Brain microvascular endothelial cell (primary cell): ENCODE measurements at regions not wholly inside any gene's neighbourhood (a gene's known extent, or its start where the extent isn't known, plus 50 kb on each side); places are given as distances from the start of the nearest gene placed in this dataset.
"Not testable (repeated sequence)": the region's sequence is repeated elsewhere in the genome, so short reads cannot be mapped to it uniquely, and the experiment has no call there.

Source experiments
- DNase-seq: peaks from one replicate; pipeline ENCODE4 v3.0.0-alpha.2; 2020
- H3K27ac ChIP-seq: fragments of 250-450 bp; sonication (Bioruptor Pico); 2 replicates; pipeline ENCODE4 v1.5.1; 2020; ENCODE audit warnings: mild to moderate bottlenecking, moderate library complexity
- H3K27me3 ChIP-seq: fragments of 250-450 bp; sonication (Bioruptor Pico); replicated peaks from 2 replicates; pipeline ENCODE4 v1.5.1; 2020; ENCODE audit warnings: mild to moderate bottlenecking
- H3K36me3 ChIP-seq: fragments of 250-450 bp; sonication (Bioruptor Pico); replicated peaks from 2 replicates; pipeline ENCODE4 v1.5.1; 2020; ENCODE audit warnings: mild to moderate bottlenecking
- H3K4me3 ChIP-seq: 2 replicates; pipeline ENCODE4 v1.5.1; 2011; ENCODE audit warnings: low read depth, mild to moderate bottlenecking, control low read depth, low read length, moderate library complexity
- in situ Hi-C: cut with HindIII; loops from 2 replicates; pipeline ENCODE4 v1.10.0; 2017; ENCODE audit warnings: low sequenced_read_pairs, low pct_ligation_motif_present
- TF ChIP-seq, protein P1 (sequence below): IDR thresholded peaks from 2 replicates; pipeline ENCODE4 v1.5.1; 2011; ENCODE audit warnings: low read depth, mild to moderate bottlenecking, moderate library complexity, low read length, control low read depth, inconsistent platforms; ENCODE audit errors: missing control alignments

DNA sequence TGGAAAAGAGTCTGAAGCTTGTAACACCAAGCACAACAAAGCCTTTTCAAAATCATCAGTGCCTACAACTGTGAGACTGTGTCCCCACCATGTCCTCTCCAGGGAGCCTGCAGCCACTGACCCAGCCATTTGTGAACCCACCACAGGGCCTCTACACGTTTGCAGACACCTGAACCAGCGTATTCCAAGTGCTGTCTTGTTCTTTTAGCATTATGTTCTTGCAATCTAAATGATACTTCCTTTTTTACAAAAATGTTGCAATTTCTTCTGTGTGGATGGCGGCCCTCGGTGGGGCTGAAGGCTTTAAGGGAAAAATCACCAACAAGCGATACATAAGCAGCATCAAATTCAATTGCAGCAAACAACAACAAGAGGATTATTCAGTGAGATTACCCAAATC, 403.2 kb upstream of the MGMT start:
- TF ChIP-seq, protein P1, sequence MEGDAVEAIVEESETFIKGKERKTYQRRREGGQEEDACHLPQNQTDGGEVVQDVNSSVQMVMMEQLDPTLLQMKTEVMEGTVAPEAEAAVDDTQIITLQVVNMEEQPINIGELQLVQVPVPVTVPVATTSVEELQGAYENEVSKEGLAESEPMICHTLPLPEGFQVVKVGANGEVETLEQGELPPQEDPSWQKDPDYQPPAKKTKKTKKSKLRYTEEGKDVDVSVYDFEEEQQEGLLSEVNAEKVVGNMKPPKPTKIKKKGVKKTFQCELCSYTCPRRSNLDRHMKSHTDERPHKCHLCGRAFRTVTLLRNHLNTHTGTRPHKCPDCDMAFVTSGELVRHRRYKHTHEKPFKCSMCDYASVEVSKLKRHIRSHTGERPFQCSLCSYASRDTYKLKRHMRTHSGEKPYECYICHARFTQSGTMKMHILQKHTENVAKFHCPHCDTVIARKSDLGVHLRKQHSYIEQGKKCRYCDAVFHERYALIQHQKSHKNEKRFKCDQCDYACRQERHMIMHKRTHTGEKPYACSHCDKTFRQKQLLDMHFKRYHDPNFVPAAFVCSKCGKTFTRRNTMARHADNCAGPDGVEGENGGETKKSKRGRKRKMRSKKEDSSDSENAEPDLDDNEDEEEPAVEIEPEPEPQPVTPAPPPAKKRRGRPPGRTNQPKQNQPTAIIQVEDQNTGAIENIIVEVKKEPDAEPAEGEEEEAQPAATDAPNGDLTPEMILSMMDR: no peak
- Histone ChIP-seq H3K4me3 (no peak overlapping the region), H3K27me3 (no peaks in the 10 kb centered on the region), H3K27ac (no peak overlapping the region), H3K36me3 (no peaks in the 10 kb centered on the region)
- in situ Hi-C loops: no loop called here
- no peak for DNase-seq

DNA sequence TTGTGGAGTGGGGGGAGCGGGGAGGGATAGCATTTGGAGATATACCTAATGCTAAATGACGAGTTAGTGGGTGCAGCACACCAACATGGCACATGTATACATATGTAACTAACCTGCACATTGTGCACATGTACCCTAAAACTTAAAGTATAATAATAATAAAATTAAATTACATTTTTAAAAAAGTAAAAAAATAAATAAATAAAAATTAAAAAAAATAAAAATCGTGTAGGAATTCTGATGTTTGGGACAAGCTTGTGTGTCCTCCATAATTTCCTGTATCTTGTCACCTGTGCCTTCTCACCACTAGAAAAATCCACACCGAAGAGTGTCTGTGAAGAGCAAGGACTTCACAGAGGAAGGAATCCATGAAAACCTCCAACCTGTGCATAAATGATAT, 400.5 kb upstream of the MGMT start:
- not testable (repeated sequence) for DNase-seq

DNA sequence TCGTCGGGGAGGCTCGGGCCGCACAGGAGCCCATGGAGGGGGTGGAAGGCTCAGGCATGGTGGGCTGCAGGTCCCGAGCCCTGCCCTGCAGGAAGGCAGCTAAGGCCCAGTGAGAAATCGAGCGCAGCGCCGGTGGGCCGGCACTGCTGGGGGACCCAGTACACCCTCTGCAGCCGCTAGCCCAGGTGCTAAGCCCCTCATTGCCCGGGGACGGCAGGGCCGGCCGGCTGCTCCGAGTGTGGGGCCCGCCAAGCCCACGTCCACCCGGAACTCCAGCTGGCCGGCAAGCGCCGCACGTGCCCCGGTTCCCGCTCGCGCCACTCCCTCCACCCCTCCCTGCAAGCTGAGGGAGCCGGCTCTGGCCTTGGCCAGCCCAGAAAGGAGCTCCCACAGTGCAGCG, 395.6 kb upstream of the MGMT start:
- in situ Hi-C loops, DNase-seq, H3K27me3 ChIP-seq, H3K36me3 ChIP-seq, H3K27ac ChIP-seq, H3K4me3 ChIP-seq: not testable (repeated sequence)

More for the DNA sequence above, 400.5 kb upstream of the MGMT start:
- H3K4me3 ChIP-seq, H3K27me3 ChIP-seq, H3K36me3 ChIP-seq, in situ Hi-C loops, H3K27ac ChIP-seq: not testable (repeated sequence)

DNA sequence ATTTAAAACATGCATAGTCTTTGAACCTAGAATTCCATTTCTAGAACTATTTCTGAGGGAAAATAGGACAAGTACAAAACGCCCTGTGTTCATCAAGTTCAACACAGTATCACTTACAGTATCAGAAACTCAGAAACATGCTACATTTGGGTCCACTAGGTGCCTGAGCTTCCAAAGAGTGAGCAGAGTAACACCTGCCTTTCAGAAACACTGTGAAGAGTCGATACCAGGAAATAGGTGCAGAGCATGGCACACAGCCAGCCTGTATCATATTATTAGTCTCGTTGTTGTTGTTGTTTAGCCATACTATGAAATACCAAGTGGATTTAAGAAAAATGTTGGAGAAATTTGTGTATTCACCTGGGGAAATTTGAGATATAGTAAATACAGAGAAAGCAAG, 392.1 kb upstream of the MGMT start:
- Histone ChIP-seq H3K27me3 (no peaks in the 10 kb centered on the region), H3K36me3 (no peaks in the 10 kb centered on the region), H3K27ac (no peak overlapping the region), H3K4me3 (no peak overlapping the region)
- TF ChIP-seq, protein P1: no peak
- DNase-seq: no peak
- in situ Hi-C loops: no loop called here

DNA sequence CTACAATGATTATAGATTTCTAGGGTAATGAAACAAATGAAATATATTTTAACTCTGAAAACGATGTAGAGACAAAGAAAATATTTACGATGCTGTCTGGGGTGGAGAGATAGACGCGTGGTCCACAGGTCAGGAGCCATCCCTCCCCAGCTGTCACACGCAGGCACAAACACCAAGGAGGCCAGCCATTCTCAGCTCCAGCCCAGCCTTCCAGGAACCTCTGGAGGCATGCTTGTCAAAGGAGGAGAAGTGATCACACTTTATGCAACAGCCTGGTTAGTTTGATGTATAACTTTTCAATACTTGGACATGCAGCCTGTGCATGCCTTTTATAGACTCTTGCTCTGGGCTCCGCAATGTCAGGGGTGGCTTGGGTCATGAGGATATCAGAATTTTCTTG, 391.5 kb upstream of the MGMT start:
- in situ Hi-C loops: no loop called here
- Histone ChIP-seq H3K27ac (no peak overlapping the region), H3K27me3 (no peaks in the 10 kb centered on the region), H3K36me3 (no peaks in the 10 kb centered on the region), H3K4me3 (no peak overlapping the region)
- TF ChIP-seq, protein P1: no peak
- DNase-seq: no peak

DNA sequence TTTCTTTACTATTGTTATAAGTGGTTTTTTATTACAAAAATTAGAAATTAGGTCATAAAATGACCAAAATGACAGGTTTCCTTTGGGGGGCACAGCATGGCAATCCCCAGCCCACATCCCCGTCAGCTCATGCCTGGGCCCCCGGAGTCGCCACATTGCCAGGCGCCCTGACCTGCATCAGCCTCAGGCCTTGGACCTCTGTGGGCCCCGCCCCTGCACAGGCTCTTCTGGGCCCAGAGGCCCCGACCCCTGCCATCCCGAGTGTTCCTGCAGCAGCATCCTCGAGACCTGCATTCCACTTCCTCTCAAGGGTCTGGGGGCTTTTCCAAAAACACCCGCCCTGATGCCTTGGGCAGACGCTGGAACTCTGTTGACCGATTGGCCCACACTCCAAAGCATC, 391.1 kb upstream of the MGMT start:
- Histone ChIP-seq H3K36me3 (no peaks in the 10 kb centered on the region), H3K4me3 (no peak overlapping the region), H3K27ac (no peak overlapping the region), H3K27me3 (no peaks in the 10 kb centered on the region)
- in situ Hi-C loops: no loop called here
- DNase-seq: no peak
- TF ChIP-seq, protein P1: no peak

DNA sequence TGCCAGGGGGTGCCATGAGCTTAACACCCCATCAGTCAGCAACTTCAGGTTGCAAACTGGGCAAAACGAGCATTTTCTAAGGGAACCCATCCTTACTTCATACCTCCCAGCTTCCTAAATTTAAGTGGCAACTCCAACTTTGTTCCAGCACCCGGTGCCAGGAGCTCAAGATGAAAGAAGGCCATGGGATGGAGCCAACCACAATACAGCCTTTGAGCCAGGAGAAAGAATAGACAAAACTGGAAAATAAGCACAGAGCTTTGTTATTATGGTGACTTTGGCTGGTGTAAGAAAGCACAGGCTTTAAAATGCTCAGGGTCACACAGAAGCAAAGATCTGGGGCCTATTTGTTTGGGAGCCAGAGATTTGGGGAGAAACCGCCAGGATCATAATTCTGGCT, 388.7 kb upstream of the MGMT start:
- no peak overlapping the region for H3K4me3 ChIP-seq
- in situ Hi-C loops: no loop called here
- no peaks in the 10 kb centered on the region for H3K27me3 ChIP-seq
- H3K27ac ChIP-seq: no peak overlapping the region
- TF ChIP-seq, protein P1: no peak
- no peaks in the 10 kb centered on the region for H3K36me3 ChIP-seq
- DNase-seq: no peak
